Liver (tissue), 8 donors: ENCODE measurements at regions not wholly inside any gene's neighbourhood (a gene's known extent, or its start where the extent isn't known, plus 50 kb on each side); places are given as distances from the start of the nearest gene placed in this dataset.

Experiments used
- DNase-seq: peaks from one replicate; pipeline ENCODE4 v3.0.0-alpha.2; 2017; ENCODE audit warnings: low spot score
- H3K27ac ChIP-seq, 2 donors: one replicate each; pipeline ENCODE4 v1.7.0; 2013; ENCODE audit warnings: inconsistent platforms in 2 of 2, low read length in 2 of 2, control low read depth in 1 of 2, low read depth in 1 of 2, mild to moderate bottlenecking in 1 of 2
- H3K27me3 ChIP-seq, 4 donors: one replicate each; pipeline versions ENCODE4 v1.6.1 to v1.7.0; 2013; ENCODE audit warnings: low read length in 3 of 4, inconsistent platforms in 1 of 4, mild to moderate bottlenecking in 1 of 4, moderate library complexity in 1 of 4; ENCODE audit not compliant: control insufficient read depth in 4 of 4, insufficient read depth in 4 of 4
- H3K36me3 ChIP-seq, 4 donors: one replicate each; pipeline versions ENCODE4 v1.6.1 to v1.7.0; 2013; ENCODE audit warnings: low read length in 3 of 4, mild to moderate bottlenecking in 3 of 4, low read depth in 1 of 4, moderate library complexity in 1 of 4; ENCODE audit not compliant: control insufficient read depth in 4 of 4, insufficient read depth in 3 of 4
- H3K4me1 ChIP-seq, 4 donors: one replicate each; pipeline versions ENCODE4 v1.6.1 to v1.7.0; 2013; ENCODE audit warnings: low read length in 3 of 4, mild to moderate bottlenecking in 3 of 4, moderate library complexity in 1 of 4; ENCODE audit not compliant: control insufficient read depth in 4 of 4, insufficient read depth in 4 of 4
- H3K4me3 ChIP-seq, 3 donors: one replicate each; pipeline versions ENCODE4 v1.6.1 to v1.7.0; 2013; ENCODE audit warnings: low read length in 3 of 3, control low read depth in 1 of 3, low read depth in 1 of 3, mild to moderate bottlenecking in 1 of 3
- H3K9ac ChIP-seq, 2 donors: one replicate each; pipeline ENCODE4 v1.7.0; 2013; ENCODE audit warnings: low read length in 2 of 2, mild to moderate bottlenecking in 2 of 2, moderate library complexity in 2 of 2, control low read depth in 1 of 2, low read depth in 1 of 2
- H3K9me3 ChIP-seq, 4 donors: one replicate each; pipeline versions ENCODE4 v1.6.1 to v1.7.0; 2013; ENCODE audit warnings: low read length in 3 of 4; ENCODE audit not compliant: control insufficient read depth in 4 of 4
- ATF3 ChIP-seq: IDR thresholded peaks from 2 replicates; pipeline ENCODE4 v1.6.1; 2016; ENCODE audit warnings: antibody characterized with exemption
- EGR1 ChIP-seq, 2 donors: IDR thresholded peaks; 2 replicates each; pipeline ENCODE4 v1.6.1; 2016 to 2018; ENCODE audit warnings: antibody characterized with exemption in 2 of 2, low read depth in 2 of 2
- FOXA1 ChIP-seq: IDR thresholded peaks from 2 replicates; pipeline ENCODE4 v1.6.1; 2016; ENCODE audit warnings: antibody characterized with exemption
- FOXA2 ChIP-seq: IDR thresholded peaks from 2 replicates; pipeline ENCODE4 v1.6.1; 2016; ENCODE audit warnings: antibody characterized with exemption
- GABPA ChIP-seq, 2 donors: IDR thresholded peaks in 1 of 2; conservative IDR thresholded peaks in 1 of 2; 2 replicates each; pipeline ENCODE4 v1.6.1; 2016; ENCODE audit warnings: antibody characterized with exemption in 2 of 2, mild to moderate bottlenecking in 1 of 2, moderate library complexity in 1 of 2
- HNF4A ChIP-seq, 2 donors: conservative IDR thresholded peaks; 2 replicates each; pipeline ENCODE4 v1.6.1; 2016; ENCODE audit warnings: antibody characterized with exemption in 2 of 2, mild to moderate bottlenecking in 2 of 2
- HNF4G ChIP-seq: IDR thresholded peaks from 2 replicates; pipeline ENCODE4 v1.6.1; 2016; ENCODE audit warnings: antibody characterized with exemption
- JUND ChIP-seq, 2 donors: IDR thresholded peaks; 2 replicates each; pipeline ENCODE4 v1.6.1; 2016; ENCODE audit warnings: antibody characterized with exemption in 2 of 2
- MAX ChIP-seq: IDR thresholded peaks from 2 replicates; pipeline ENCODE4 v1.6.1; 2016; ENCODE audit warnings: antibody characterized with exemption
- NR2F2 ChIP-seq: IDR thresholded peaks from 2 replicates; pipeline ENCODE4 v1.6.1; 2016; ENCODE audit warnings: antibody characterized with exemption
- RAD21 ChIP-seq, 2 donors: IDR thresholded peaks; 2 replicates each; pipeline ENCODE4 v1.6.1; 2016; ENCODE audit warnings: antibody characterized with exemption in 2 of 2, mild to moderate bottlenecking in 2 of 2
- RXRA ChIP-seq, 2 donors: IDR thresholded peaks; 2 replicates each; pipeline ENCODE4 v1.6.1; 2017 to 2018; ENCODE audit warnings: antibody characterized with exemption in 2 of 2, mild to moderate bottlenecking in 1 of 2
- SP1 ChIP-seq: IDR thresholded peaks from 2 replicates; pipeline ENCODE4 v1.6.1; 2018; ENCODE audit warnings: antibody characterized with exemption, mild to moderate bottlenecking
- TAF1 ChIP-seq: conservative IDR thresholded peaks from 2 replicates; pipeline ENCODE4 v1.6.1; 2016; ENCODE audit warnings: antibody characterized with exemption, mild to moderate bottlenecking
- YY1 ChIP-seq: IDR thresholded peaks from 2 replicates; pipeline ENCODE4 v1.6.1; 2016; ENCODE audit warnings: antibody characterized with exemption, mild to moderate bottlenecking
- ZBTB33 ChIP-seq: IDR thresholded peaks from 2 replicates; pipeline ENCODE4 v1.6.1; 2016; ENCODE audit warnings: antibody characterized with exemption
- WGBS: extraction: QIAGEN DNeasy Blood & Tissue Kit; methylation state at CpG from one replicate; pipeline ENCODE4 v1.1.7; 2013; 5-methylcytosine and 5-hydroxymethylcytosine counted together
- TF ChIP-seq, protein P1 (sequence below): IDR thresholded peaks from 2 replicates; pipeline ENCODE4 v1.6.1; 2016; ENCODE audit warnings: antibody characterized with exemption, mild to moderate bottlenecking
- TF ChIP-seq, protein P2 (sequence below): fragments of 150-350 bp; IDR thresholded peaks from 2 replicates; pipeline ENCODE4 v1.5.1; 2017; ENCODE audit warnings: improper control_type of control experiment, low read depth, low read length; ENCODE audit not compliant: missing input control
- donor health status: healthy.
- donor health status: healthy.
- donor health status: healthy.
- donor health status: healthy.
- donor health status: healthy.

- no peak for DNase-seq
- H3K9ac ChIP-seq, result no peak overlapping the region
- no peaks in the 10 kb centered on the region for H3K36me3 ChIP-seq
- no peaks in the 10 kb centered on the region for H3K4me1 ChIP-seq
- H3K4me3 ChIP-seq, result no peak overlapping the region
- H3K27ac ChIP-seq, result no peak overlapping the region
- TF ChIP-seq GABPA (IDR thresholded peaks at IDR 0.05 in 1 of 2, conservative IDR thresholded peaks at IDR 0.05 in 1 of 2), result no peak
- TF ChIP-seq, protein P1, sequence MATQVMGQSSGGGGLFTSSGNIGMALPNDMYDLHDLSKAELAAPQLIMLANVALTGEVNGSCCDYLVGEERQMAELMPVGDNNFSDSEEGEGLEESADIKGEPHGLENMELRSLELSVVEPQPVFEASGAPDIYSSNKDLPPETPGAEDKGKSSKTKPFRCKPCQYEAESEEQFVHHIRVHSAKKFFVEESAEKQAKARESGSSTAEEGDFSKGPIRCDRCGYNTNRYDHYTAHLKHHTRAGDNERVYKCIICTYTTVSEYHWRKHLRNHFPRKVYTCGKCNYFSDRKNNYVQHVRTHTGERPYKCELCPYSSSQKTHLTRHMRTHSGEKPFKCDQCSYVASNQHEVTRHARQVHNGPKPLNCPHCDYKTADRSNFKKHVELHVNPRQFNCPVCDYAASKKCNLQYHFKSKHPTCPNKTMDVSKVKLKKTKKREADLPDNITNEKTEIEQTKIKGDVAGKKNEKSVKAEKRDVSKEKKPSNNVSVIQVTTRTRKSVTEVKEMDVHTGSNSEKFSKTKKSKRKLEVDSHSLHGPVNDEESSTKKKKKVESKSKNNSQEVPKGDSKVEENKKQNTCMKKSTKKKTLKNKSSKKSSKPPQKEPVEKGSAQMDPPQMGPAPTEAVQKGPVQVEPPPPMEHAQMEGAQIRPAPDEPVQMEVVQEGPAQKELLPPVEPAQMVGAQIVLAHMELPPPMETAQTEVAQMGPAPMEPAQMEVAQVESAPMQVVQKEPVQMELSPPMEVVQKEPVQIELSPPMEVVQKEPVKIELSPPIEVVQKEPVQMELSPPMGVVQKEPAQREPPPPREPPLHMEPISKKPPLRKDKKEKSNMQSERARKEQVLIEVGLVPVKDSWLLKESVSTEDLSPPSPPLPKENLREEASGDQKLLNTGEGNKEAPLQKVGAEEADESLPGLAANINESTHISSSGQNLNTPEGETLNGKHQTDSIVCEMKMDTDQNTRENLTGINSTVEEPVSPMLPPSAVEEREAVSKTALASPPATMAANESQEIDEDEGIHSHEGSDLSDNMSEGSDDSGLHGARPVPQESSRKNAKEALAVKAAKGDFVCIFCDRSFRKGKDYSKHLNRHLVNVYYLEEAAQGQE, result no peak
- TF ChIP-seq MAX, result no peak
- TF ChIP-seq ATF3, result no peak
- no peak for TF ChIP-seq FOXA1
- no peak for TF ChIP-seq ZBTB33
- TF ChIP-seq JUND (IDR thresholded peaks at IDR 0.05), result no peak
- no peak for TF ChIP-seq RXRA (IDR thresholded peaks at IDR 0.05)
- TF ChIP-seq, protein P2, sequence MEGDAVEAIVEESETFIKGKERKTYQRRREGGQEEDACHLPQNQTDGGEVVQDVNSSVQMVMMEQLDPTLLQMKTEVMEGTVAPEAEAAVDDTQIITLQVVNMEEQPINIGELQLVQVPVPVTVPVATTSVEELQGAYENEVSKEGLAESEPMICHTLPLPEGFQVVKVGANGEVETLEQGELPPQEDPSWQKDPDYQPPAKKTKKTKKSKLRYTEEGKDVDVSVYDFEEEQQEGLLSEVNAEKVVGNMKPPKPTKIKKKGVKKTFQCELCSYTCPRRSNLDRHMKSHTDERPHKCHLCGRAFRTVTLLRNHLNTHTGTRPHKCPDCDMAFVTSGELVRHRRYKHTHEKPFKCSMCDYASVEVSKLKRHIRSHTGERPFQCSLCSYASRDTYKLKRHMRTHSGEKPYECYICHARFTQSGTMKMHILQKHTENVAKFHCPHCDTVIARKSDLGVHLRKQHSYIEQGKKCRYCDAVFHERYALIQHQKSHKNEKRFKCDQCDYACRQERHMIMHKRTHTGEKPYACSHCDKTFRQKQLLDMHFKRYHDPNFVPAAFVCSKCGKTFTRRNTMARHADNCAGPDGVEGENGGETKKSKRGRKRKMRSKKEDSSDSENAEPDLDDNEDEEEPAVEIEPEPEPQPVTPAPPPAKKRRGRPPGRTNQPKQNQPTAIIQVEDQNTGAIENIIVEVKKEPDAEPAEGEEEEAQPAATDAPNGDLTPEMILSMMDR, result no peak
- TF ChIP-seq NR2F2, result no peak
- TF ChIP-seq TAF1, result no peak
- no peaks in the 10 kb centered on the region for H3K9me3 ChIP-seq
- H3K27me3 ChIP-seq, result peaks cover 0 to 2% (median 0%) of the 10 kb centered on the region in 4 donors
- 57% methylated on average over 2 of the region's 2 CpGs for WGBS
These were observed 1341.5 kb upstream of the IGFBP7 start for GRCh38 chr4:58451707-58452106.

GRCh38 chr4:58435871-58436270 lies 1325.7 kb upstream of the IGFBP7 start:
- no peak for DNase-seq
- H3K9ac ChIP-seq, result no peak overlapping the region
- H3K36me3 ChIP-seq, result no peaks in the 10 kb centered on the region
- H3K4me1 ChIP-seq, result no peaks in the 10 kb centered on the region
- no peak overlapping the region for H3K27ac ChIP-seq
- H3K4me3 ChIP-seq, result no peak overlapping the region
- no peaks in the 10 kb centered on the region for H3K27me3 ChIP-seq
- 88% methylated on average over 11 of the region's 11 CpGs for WGBS
- H3K9me3 ChIP-seq, result peaks cover 0 to 1% (median 0%) of the 10 kb centered on the region in 4 donors
- TF ChIP-seq, protein P2, result no peak
- no peak for TF ChIP-seq MAX
- no peak for TF ChIP-seq FOXA2
- no peak for TF ChIP-seq HNF4G
- no peak for TF ChIP-seq HNF4A (conservative IDR thresholded peaks at IDR 0.05)
- no peak for TF ChIP-seq JUND (IDR thresholded peaks at IDR 0.05)
- no peak for TF ChIP-seq YY1
- no peak for TF ChIP-seq EGR1 (IDR thresholded peaks at IDR 0.05; ENCODE audit: low read depth in 2 of 2)
- no peak for TF ChIP-seq RXRA (IDR thresholded peaks at IDR 0.05)
- no peak for TF ChIP-seq RAD21 (IDR thresholded peaks at IDR 0.05)
- no peak for TF ChIP-seq TAF1
- TF ChIP-seq GABPA (IDR thresholded peaks at IDR 0.05 in 1 of 2, conservative IDR thresholded peaks at IDR 0.05 in 1 of 2), result no peak
- no peak for TF ChIP-seq FOXA1
- TF ChIP-seq ATF3, result no peak
- TF ChIP-seq NR2F2, result no peak
- TF ChIP-seq SP1, result no peak
